Endothelial cell of umbilical vein (primary cell): ENCODE measurements at regions not wholly inside any gene's neighbourhood (a gene's known extent, or its start where the extent isn't known, plus 50 kb on each side); places are given as distances from the start of the nearest gene placed in this dataset.

ENCODE experiments used
- BruUV-seq: library from RNA; stranded (reverse); fragments of 400-500 nt; replicated peaks from 2 replicates; lab custom pipeline; 2021; lab: Mats Ljungman, UMichigan
- CTCF ChIA-PET: fragments of 300-600, 350-600 bp; sonication (Branson Sonifier 250); formaldehyde crosslinking; loops from one replicate; lab custom pipeline; 2021; ENCODE audit warnings: antibody characterized with exemption, inconsistent platforms; lab: Charles Lee
- POLR2A ChIA-PET: fragments of 300-600, 350-600 bp; sonication (Branson Sonifier 250); formaldehyde crosslinking; loops from one replicate; lab custom pipeline; 2021; ENCODE audit warnings: antibody characterized with exemption, inconsistent platforms; lab: Charles Lee
- DNase-seq: peaks from one replicate; pipeline ENCODE4 v3.0.0-alpha.2; 2011; ENCODE audit warnings: low read depth, low spot score
- FAIRE-seq: peaks from 2 replicates; lab custom pipeline; 2011; peaks lifted over from hg19 to GRCh38; lab: Jason Lieb, UNC
- H2AFZ ChIP-seq: 2 replicates; pipeline ENCODE4 v1.6.0; 2012; ENCODE audit warnings: low read depth, low read length, control low read depth, inconsistent platforms
- H3K27ac ChIP-seq: 2 replicates; pipeline ENCODE4 v1.5.1; 2011; ENCODE audit warnings: low read depth, mild to moderate bottlenecking, control low read depth, low read length, moderate library complexity; ENCODE audit not compliant: insufficient read depth
- H3K27me3 ChIP-seq, 2 experiments: 2 replicates each; pipeline versions ENCODE4 v1.6.0 to v1.6.1; 2011; ENCODE audit warnings: low read length in 2 of 2, mixed read lengths in 1 of 2; ENCODE audit not compliant: control insufficient read depth in 2 of 2, insufficient read depth in 2 of 2
- H3K36me3 ChIP-seq, 2 experiments: 2 replicates in 1 of 2; 3 replicates in 1 of 2; pipeline ENCODE4 v1.5.1; 2011; ENCODE audit warnings: low read length in 2 of 2, mild to moderate bottlenecking in 1 of 2, moderate library complexity in 1 of 2; ENCODE audit not compliant: control insufficient read depth in 2 of 2, insufficient read depth in 2 of 2; ENCODE audit errors: extremely low read depth in 1 of 2
- H3K4me1 ChIP-seq: 3 replicates; pipeline ENCODE4 v1.5.1; 2011; ENCODE audit warnings: mild to moderate bottlenecking, low read length; ENCODE audit not compliant: control insufficient read depth, insufficient read depth; ENCODE audit errors: extremely low read depth
- H3K4me2 ChIP-seq: 2 replicates; pipeline ENCODE4 v1.6.1; 2011; ENCODE audit warnings: low read length, control low read depth, mixed read lengths; ENCODE audit not compliant: insufficient read depth
- H3K4me3 ChIP-seq, 3 experiments: fragments of 200-600 bp in 1 of 3; sonication (generic), shearing (Covaris generic) in 1 of 3; replicated peaks in 1 of 3; 2 replicates each; pipeline ENCODE4 v1.5.1; 2011 to 2016; ENCODE audit warnings: control low read depth in 3 of 3, low read length in 3 of 3, mild to moderate bottlenecking in 2 of 3, inconsistent platforms in 1 of 3, low read depth in 1 of 3, moderate library complexity in 1 of 3; ENCODE audit not compliant: insufficient read depth in 1 of 3
- H3K79me2 ChIP-seq: 2 replicates; pipeline ENCODE4 v1.6.0; 2012; ENCODE audit warnings: low read length, inconsistent platforms; ENCODE audit not compliant: control insufficient read depth, insufficient read depth
- H3K9ac ChIP-seq: replicated peaks from 2 replicates; pipeline ENCODE3; 2011; ENCODE audit warnings: low read length, control low read depth; ENCODE audit not compliant: insufficient read depth; ENCODE audit errors: extremely low read depth
- H3K9me1 ChIP-seq: replicated peaks from 3 replicates; pipeline ENCODE4 v1.6.0; 2011; ENCODE audit warnings: mild to moderate bottlenecking, low read length; ENCODE audit not compliant: control insufficient read depth, insufficient read depth; ENCODE audit errors: extremely low read depth
- H3K9me3 ChIP-seq: replicated peaks from 2 replicates; pipeline ENCODE4 v1.5.1; 2012; ENCODE audit warnings: low read length, inconsistent platforms; ENCODE audit not compliant: control insufficient read depth, insufficient read depth
- H4K20me1 ChIP-seq: replicated peaks from 2 replicates; pipeline ENCODE3; 2011; ENCODE audit warnings: mild to moderate bottlenecking, low read length; ENCODE audit not compliant: control insufficient read depth, insufficient read depth; ENCODE audit errors: extremely low read depth
- CTCF ChIP-seq, 2 donors: IDR thresholded peaks; 1 replicate in 1 of 2; 2 replicates in 1 of 2; pipeline ENCODE4 v1.5.1; 2011; ENCODE audit warnings: low read length in 2 of 2, mild to moderate bottlenecking in 2 of 2, moderate library complexity in 2 of 2, control low read depth in 1 of 2, inconsistent platforms in 1 of 2, low read depth in 1 of 2; ENCODE audit not compliant: insufficient read depth in 1 of 2; ENCODE audit errors: extremely low read depth in 1 of 2
- EZH2 ChIP-seq: IDR thresholded peaks from 2 replicates; pipeline ENCODE4 v1.6.1; 2012; ENCODE audit warnings: borderline replicate concordance, low read depth, mild to moderate bottlenecking, moderate library complexity, low read length, inconsistent platforms; ENCODE audit not compliant: severe bottlenecking
- FOS ChIP-seq: IDR thresholded peaks from 2 replicates; pipeline ENCODE4 v1.6.1; 2011; ENCODE audit warnings: mild to moderate bottlenecking, low read length, moderate library complexity, borderline replicate concordance; ENCODE audit not compliant: insufficient read depth
- GATA2 ChIP-seq: IDR thresholded peaks from 2 replicates; pipeline ENCODE4 v1.7.0; 2011; ENCODE audit warnings: low read depth, mild to moderate bottlenecking, moderate library complexity, mixed read lengths, low read length; ENCODE audit not compliant: insufficient read length, insufficient read depth
- JUN ChIP-seq: IDR thresholded peaks from 2 replicates; pipeline ENCODE4 v1.6.1; 2011; ENCODE audit warnings: borderline replicate concordance, low read depth; ENCODE audit not compliant: insufficient read length, insufficient read depth
- MAX ChIP-seq: IDR thresholded peaks from 2 replicates; pipeline ENCODE4 v1.6.1; 2011; ENCODE audit not compliant: insufficient read depth, insufficient read length
- MYC ChIP-seq: IDR thresholded peaks from one replicate; pipeline ENCODE4 v1.6.1; 2011; ENCODE audit warnings: mild to moderate bottlenecking, low read depth, low read length
- POLR2A ChIP-seq: IDR thresholded peaks from 2 replicates; pipeline ENCODE4 v1.6.1; 2012; ENCODE audit warnings: low read depth, mild to moderate bottlenecking, control low read depth, low read length
- POLR2AphosphoS5 ChIP-seq: IDR thresholded peaks from 2 replicates; pipeline ENCODE4 v1.6.1; 2012; ENCODE audit warnings: low read depth, mild to moderate bottlenecking, control low read depth, low read length, moderate library complexity; ENCODE audit not compliant: insufficient read depth
- dilution Hi-C: fragments of 300-500 bp; cut with MboI; formaldehyde crosslinking; loops from one replicate; pipeline ENCODE4 v1.15.0; 2019; ENCODE audit warnings: low sequenced_read_pairs; ENCODE audit not compliant: extremely low pct_ligation_motif_present
- intact Hi-C: fragments of 100-400 bp; cut with micrococcal nuclease; formaldehyde crosslinking; loops from one replicate; pipeline ENCODE4 v1.10.0; 2022

- CTCF ChIA-PET, result interaction anchor here (1.4 kb wide), 1 partner anchor 193 kb away, joined by 3 read pairs; no protein-coding TSS in a partner anchor
- no peak overlapping the region for H3K4me2 ChIP-seq
- dilution Hi-C loops, result no loop called here
- POLR2A ChIA-PET, result no interaction called here
- intact Hi-C loops, result loop anchor here (1.0 kb wide), 1 partner anchor 16 kb away; no protein-coding TSS in a partner anchor
- H3K79me2 ChIP-seq, result no peaks in the 10 kb centered on the region
- no peaks in the 10 kb centered on the region for H4K20me1 ChIP-seq
- no peak for FAIRE-seq
- H3K4me3 ChIP-seq, result no peak overlapping the region
- no peak overlapping the region for H2AFZ ChIP-seq
- BruUV-seq, result no TSS peak
- no peak overlapping the region for H3K27ac ChIP-seq
- no peaks in the 10 kb centered on the region for H3K27me3 ChIP-seq
- H3K4me1 ChIP-seq, result peaks cover 13% of the 10 kb centered on the region
- no peaks in the 10 kb centered on the region for H3K9me1 ChIP-seq
- H3K9ac ChIP-seq, result no peak overlapping the region
- DNase-seq, result no peak
- no peaks in the 10 kb centered on the region for H3K36me3 ChIP-seq
- no peak for TF ChIP-seq FOS
- no peak for TF ChIP-seq POLR2AphosphoS5
- TF ChIP-seq POLR2A, result no peak
- no peak for TF ChIP-seq EZH2
- no peak for TF ChIP-seq CTCF (IDR thresholded peaks at IDR 0.05; ENCODE audit: extremely low read depth in 1 of 2, insufficient read depth in 1 of 2, low read depth in 1 of 2, low read length in 2 of 2)
- no peak for TF ChIP-seq MAX
- TF ChIP-seq JUN, result no peak
- no peak for TF ChIP-seq GATA2
- TF ChIP-seq MYC, result no peak
- no peaks in the 10 kb centered on the region for H3K9me3 ChIP-seq
Measured at GRCh38 chr1:65494671-65495070, 74.2 kb downstream of the LEPR start.
